Activated naive CD4-positive, alpha-beta T cell treated with Interleukin-2 at 50 U/mL for 16 hours (primary cell): ENCODE measurements at regions not wholly inside any gene's neighbourhood (a gene's known extent, or its start where the extent isn't known, plus 50 kb on each side); places are given as distances from the start of the nearest gene placed in this dataset.
"Not testable (repeated sequence)": the region's sequence is repeated elsewhere in the genome, so short reads cannot be mapped to it uniquely, and the experiment has no call there.

ENCODE experiments used
- DNase-seq: peaks from one replicate; pipeline ENCODE4 v3.0.0-alpha.2; 2020

- DNase-seq = no peak
These were observed 52.3 kb upstream of the COL5A2 start for GRCh38 chr2:189231719-189232323.

GRCh38 chr2:189232759-189233406, 53.3 kb upstream of the COL5A2 start:
- DNase-seq = no peak

GRCh38 chr2:189233527-189233926, 54.0 kb upstream of the COL5A2 start:
- DNase-seq = no peak

- DNase-seq = no peak
These were observed 55.4 kb upstream of the COL5A2 start for GRCh38 chr2:189234991-189235390.

GRCh38 chr2:189236066-189236465, 56.5 kb upstream of the COL5A2 start:
- DNase-seq = no peak

- no peak for DNase-seq
These were observed 59.3 kb upstream of the COL5A2 start for GRCh38 chr2:189238903-189239302.

GRCh38 chr2:189243843-189244242, 64.3 kb upstream of the COL5A2 start:
- DNase-seq = not testable (repeated sequence)

GRCh38 chr2:189247276-189247675, 67.7 kb upstream of the COL5A2 start:
- DNase-seq = no peak

GRCh38 chr2:189248141-189248540, 68.6 kb upstream of the COL5A2 start:
- no peak for DNase-seq

GRCh38 chr2:189249171-189249570, 69.6 kb upstream of the COL5A2 start:
- no peak for DNase-seq

GRCh38 chr2:189249901-189250300, 70.3 kb upstream of the COL5A2 start:
- DNase-seq = no peak

- DNase-seq = no peak
These were observed 73.6 kb upstream of the COL5A2 start for GRCh38 chr2:189252991-189253675.

- DNase-seq = no peak
These were observed 74.3 kb upstream of the COL5A2 start for GRCh38 chr2:189253836-189254235.

GRCh38 chr2:189254268-189254883, 74.8 kb upstream of the COL5A2 start:
- DNase-seq = no peak

GRCh38 chr2:189255711-189256110, 76.2 kb upstream of the COL5A2 start:
- DNase-seq = no peak

- no peak for DNase-seq
These were observed 79.2 kb upstream of the COL5A2 start for GRCh38 chr2:189258616-189259365.

- DNase-seq = no peak
These were observed 80.8 kb upstream of the COL5A2 start for GRCh38 chr2:189260361-189260814.

GRCh38 chr2:189261431-189261841, 81.9 kb upstream of the COL5A2 start:
- DNase-seq = no peak

- DNase-seq = no peak
These were observed 82.4 kb upstream of the COL5A2 start for GRCh38 chr2:189261916-189262315.

GRCh38 chr2:189265696-189266320, 86.2 kb upstream of the COL5A2 start:
- DNase-seq = no peak

GRCh38 chr2:189267491-189267890, 87.9 kb upstream of the COL5A2 start:
- DNase-seq = no peak

- DNase-seq = no peak
These were observed 88.5 kb upstream of the COL5A2 start for GRCh38 chr2:189267925-189268579.
